ENCODE measurements at regions not wholly inside any gene's neighbourhood (a gene's known extent, or its start where the extent isn't known, plus 50 kb on each side); places are given as distances from the start of the nearest gene placed in this dataset.
"Not testable (repeated sequence)": the region's sequence is repeated elsewhere in the genome, so short reads cannot be mapped to it uniquely, and the experiment has no call there.

GRCh38 chr13:103883698-103884097 is 817.5 kb upstream of the SLC10A2 start:
- no peak for DNase-seq

GRCh38 chr13:103883164-103883563 is 816.9 kb upstream of the SLC10A2 start:
- DNase-seq = peak; percentile 69

DNA sequence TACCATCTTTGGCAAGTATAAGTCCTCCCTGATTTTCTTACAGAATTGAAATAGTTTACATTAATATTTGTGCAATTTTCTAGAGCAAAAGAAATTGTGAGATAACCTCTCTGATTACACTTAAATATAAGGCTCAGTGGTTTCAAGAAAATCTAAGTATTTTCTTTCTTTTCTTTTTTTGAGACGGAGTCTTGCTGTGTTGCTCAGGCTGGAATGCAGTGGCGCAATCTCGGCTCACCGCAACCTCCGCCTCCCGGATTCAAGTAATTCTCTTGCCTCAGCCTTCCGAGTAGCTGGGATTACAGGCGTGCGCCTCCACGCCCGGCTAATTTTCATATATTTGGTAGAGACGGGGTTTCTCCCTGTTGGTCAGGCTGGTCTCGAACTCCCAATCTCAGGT is 813.9 kb upstream of the SLC10A2 start:
- not testable (repeated sequence) for DNase-seq

- DNase-seq = no peak
Measured at GRCh38 chr13:103878891-103879605, 812.8 kb upstream of the SLC10A2 start.

DNA sequence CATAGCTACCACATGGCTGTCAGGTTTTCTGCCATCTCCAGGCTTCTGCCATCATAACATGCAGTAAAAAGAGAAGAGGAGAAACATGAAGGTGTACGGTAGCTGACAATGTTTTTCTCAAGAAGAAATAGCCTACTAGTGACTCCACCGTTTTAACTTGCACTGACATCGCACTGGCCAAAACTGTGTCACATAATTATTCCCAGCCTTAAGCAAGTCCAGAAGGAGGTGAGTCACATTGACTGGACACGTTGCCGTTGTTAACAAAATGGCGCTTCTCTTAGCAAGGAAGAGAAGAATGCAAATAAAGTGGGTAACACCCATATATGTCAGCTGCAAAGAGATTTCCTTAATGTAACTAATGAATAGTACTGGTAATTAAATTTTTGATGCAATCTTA is 810.4 kb upstream of the SLC10A2 start:
- DNase-seq = no peak

- no peak for DNase-seq
Measured at GRCh38 chr13:103873725-103874124, 807.5 kb upstream of the SLC10A2 start.

GRCh38 chr13:103866048-103866447 is 799.8 kb upstream of the SLC10A2 start:
- DNase-seq = no peak

- no peak for DNase-seq
Measured at GRCh38 chr13:103862525-103862924, 796.3 kb upstream of the SLC10A2 start.

GRCh38 chr13:103859952-103860351 is 793.7 kb upstream of the SLC10A2 start:
- no peak for DNase-seq

DNA sequence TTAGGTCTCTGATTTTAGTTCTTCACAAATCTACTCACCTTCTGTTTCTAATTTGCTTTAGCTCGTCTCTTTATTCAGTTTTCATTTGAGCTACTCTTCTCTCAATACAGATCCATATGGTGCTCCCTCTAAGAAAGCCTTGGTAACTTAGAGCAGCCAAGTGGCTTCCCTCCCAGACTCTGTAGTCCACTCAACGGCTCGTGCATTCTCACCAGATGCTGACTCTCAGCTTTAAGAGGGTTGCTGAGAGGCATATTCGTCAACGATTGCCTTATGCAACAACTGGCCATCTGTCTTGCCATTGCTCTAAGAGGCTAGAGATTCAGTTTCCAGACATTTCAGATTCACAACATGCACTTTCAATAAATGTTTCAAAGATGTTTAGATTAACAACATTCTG is 785.8 kb upstream of the SLC10A2 start:
- peak; percentile 78 for DNase-seq

GRCh38 chr13:103844471-103844870 is 778.3 kb upstream of the SLC10A2 start:
- no peak for DNase-seq

DNA sequence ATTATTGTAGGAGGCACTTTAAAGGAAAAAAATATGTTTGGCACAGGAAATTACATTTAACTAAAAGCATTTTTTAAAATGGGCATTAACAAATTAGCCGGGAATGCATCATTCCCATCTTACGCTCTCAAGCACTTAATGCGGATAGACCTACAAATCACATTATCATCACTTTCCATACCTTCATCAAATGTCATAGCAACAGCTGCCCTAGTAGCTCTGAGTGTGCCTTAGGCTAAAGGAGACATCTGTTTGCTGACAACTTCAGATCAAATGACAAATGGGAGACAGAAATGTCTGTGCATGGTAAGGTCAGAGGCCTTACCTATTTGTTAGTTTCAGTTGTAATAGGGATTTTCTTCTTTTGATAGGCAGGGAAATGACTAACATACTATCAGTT is 773.2 kb upstream of the SLC10A2 start:
- DNase-seq = no peak

DNA sequence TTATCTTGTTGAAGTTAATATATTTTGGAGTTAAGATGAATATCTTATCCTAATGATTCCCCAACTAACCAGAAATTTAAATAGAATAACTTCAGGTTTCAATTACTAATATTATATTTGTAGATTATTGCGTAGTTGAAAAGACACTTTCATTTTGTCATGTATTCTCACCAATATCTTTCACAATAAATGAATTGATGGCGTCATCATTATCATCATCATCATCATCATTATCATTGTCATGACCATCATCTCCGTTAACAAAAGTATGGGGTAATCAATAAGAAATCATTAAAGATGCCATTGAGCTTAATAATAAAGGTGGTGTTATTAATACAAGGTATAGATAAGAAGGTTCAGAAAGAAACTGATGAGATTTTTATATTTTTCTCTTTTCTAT is 768.8 kb upstream of the SLC10A2 start:
- no peak for DNase-seq

DNA sequence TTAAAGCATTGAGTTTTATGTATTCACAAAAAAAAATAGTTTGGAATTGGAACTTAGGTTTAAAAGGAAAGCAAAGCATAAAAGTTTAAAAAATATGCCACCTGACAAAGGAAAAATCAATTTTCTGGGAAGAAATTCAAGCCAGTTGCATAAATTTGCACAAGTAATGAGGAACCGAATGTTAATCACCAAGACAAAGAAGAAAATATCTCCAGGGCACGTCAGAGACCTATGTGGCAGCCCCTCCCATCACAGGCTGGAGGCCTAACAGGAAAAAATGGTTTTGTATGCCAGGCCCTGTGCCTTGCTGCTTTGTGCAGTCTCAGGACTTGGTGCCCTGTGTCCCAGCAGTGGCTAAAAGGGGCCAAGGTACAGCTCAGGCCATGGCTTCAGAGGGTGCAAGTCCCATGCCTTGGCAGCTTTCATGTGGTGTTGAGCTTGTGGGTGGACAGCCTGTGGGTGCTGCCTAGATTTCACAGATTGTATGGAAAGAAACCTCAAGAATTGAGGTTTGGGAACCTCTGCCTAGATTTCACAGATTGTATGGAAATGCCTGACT is 767.2 kb upstream of the SLC10A2 start:
- no peak for DNase-seq

- DNase-seq = no peak
Measured at GRCh38 chr13:103815619-103816018, 749.4 kb upstream of the SLC10A2 start.

DNA sequence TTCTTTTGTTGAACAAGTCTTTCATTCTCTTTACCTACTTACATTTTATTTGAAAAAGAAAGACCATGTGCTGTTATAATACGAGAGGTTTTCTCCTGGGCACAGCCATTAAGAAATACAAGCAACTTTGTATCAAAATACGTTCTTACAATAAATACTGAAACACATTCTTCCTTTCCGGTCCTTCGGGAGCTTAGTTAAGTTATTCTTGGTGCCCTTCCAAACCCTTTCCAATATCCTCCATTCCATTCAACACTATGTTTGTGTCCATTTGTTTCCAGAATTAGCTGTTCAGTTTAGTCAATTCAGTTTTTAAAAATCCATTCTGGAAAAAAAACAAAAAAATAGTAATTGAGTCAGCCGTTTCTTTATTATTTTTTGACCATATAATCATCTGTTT is 746.8 kb upstream of the SLC10A2 start:
- DNase-seq = no peak

GRCh38 chr13:103812558-103812957 is 746.3 kb upstream of the SLC10A2 start:
- DNase-seq = no peak

DNA sequence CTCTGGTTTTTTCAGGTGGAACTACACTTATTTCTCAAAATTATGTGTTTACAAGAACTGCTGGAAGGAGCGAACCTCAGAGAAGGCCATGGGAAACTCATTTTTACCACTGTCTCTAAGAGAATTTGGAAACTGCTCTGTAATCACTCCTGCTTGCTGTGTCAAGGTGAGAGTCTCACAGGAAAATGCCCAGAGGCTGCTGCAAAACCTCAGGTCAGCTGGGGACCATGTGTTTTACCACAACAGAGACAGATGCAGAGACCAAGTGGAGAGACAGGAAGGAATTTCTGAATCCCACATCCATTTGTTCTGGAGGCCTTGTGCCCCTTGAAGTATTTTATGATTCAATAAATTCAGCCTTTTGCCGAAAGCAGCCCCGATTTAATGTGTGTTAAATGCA is 743.8 kb upstream of the SLC10A2 start:
- no peak for DNase-seq

- DNase-seq = no peak
Measured at GRCh38 chr13:103805771-103806170, 739.6 kb upstream of the SLC10A2 start.

DNA sequence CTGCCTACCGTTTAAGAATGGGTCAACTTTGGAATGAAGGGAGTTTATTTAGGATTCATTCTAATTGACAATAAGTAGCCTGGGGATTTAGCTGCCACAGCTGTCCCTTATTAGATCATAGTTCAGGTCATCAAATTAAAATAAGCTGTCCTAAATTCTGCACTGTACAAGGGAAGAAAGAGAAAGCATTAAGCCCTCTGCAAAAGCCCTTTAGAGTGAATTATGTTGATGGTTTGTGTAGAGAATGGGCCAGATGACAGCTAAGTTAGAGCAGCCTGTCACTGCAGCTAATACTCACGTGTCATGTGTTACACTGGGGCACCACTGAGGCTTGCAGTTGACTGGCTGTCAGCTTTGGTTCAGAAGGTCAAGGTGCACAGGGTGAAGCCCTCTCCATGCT is 737.1 kb upstream of the SLC10A2 start:
- no peak for DNase-seq

- no peak for DNase-seq
Measured at GRCh38 chr13:103799028-103799427, 732.8 kb upstream of the SLC10A2 start.

DNA sequence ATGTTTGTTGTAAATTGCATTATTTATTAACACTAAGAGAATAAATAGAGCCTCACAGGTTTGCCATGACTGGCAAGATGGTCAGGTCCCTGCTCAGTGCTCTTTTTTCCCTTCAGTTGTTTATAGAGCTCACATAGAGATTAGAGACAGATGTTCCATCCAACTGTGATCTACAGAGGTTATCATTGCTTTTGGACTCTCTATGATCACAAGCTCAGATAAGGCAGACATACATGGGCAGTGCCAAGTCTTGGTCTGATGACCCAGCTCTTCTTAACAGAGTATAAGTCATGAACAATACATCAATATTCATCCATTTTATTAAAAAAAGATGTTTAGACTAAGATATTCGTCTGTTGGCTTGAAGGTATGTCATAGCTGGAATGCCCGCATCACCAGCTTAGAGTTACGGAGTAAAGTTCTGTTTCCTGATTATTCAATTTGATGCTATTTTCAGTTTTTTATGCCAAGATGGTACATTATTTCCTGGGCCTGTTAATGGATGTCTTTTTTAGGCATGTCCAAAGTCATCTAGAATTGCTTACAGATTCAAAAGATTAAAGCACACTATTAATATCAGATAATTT is 729.8 kb upstream of the SLC10A2 start:
- no peak for DNase-seq

DNA sequence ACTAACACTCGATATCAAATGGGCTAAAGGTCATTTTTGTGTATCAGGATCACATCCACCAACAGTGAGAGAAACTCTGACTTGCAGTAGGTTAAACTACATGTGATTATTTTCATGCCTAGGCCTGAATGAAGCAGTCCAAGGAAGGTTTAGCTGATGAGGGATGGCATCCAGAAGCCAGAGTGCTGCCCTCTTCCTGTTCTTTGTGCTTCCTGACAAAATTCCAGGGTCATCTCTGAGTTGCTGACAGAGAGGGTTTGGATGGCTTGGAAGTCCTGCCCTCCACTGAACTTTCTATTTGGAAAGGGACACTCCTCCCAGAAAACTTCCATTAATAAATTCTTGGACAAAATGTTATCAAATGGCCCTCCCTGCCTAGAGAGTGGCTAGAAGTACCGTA is 728.3 kb upstream of the SLC10A2 start:
- DNase-seq = no peak

GRCh38 chr13:103788061-103788652 is 721.9 kb upstream of the SLC10A2 start:
- no peak for DNase-seq

Data from NCI-H446 treated with DMSO at 0.1 percent for 48 hours (cell line).